ENCODE measurements at regions not wholly inside any gene's neighbourhood (a gene's known extent, or its start where the extent isn't known, plus 50 kb on each side); places are given as distances from the start of the nearest gene placed in this dataset.

- TF ChIP-seq REST (IDR thresholded peaks at IDR 0.05; ENCODE audit: unreplicated experiment), result no peak
Observed at GRCh38 chr2:39875182-39875913, 96.3 kb upstream of the THUMPD2 start (continued).

GRCh38 chr2:39874236-39874635 lies 95.2 kb upstream of the THUMPD2 start:
- TF ChIP-seq EZH2phosphoT487 (IDR thresholded peaks at IDR 0.05; ENCODE audit: unreplicated experiment) (no peak), ZNF462 (CRISPR knock-in tag; IDR thresholded peaks at IDR 0.05) (no peak), JUNB (IDR thresholded peaks at IDR 0.05; ENCODE audit: unreplicated experiment) (no peak), CREB1 (CRISPR knock-in tag; IDR thresholded peaks at IDR 0.05; ENCODE audit: low read depth) (no peak), ZNF114 (CRISPR knock-in tag; IDR thresholded peaks at IDR 0.05) (no peak), POLR2AphosphoS5 (IDR thresholded peaks at IDR 0.05; ENCODE audit: low read depth) (no peak), CTCF (conservative IDR thresholded peaks at IDR 0.05; ENCODE audit: low read depth in 2 of 2) (no peak)
- Mint-ChIP-seq H3K9me3 (peaks cover 5% of the 10 kb centered on the region; the same call in 2 of the 3 replicates), H3K36me3 (ENCODE audit: low read depth) (no peaks in the 10 kb centered on the region), H3K4me3 (no peak overlapping the region), H3K27me3 (ENCODE audit: insufficient read depth, low read depth, poor library complexity) (peaks cover 2% of the 10 kb centered on the region), H3K4me1 (no peaks in the 10 kb centered on the region; the same call in 2 of the 3 replicates), H3K27ac (no peak overlapping the region)
- Histone ChIP-seq H3K36me3 (ENCODE audit: insufficient read depth) (no peaks in the 10 kb centered on the region), H4K20me1 (replicated peaks; ENCODE audit: insufficient read depth) (no peaks in the 10 kb centered on the region), H3K4me2 (no peak overlapping the region), H2AFZ (no peak overlapping the region), H3K9me2 (ENCODE audit: insufficient read depth) (no peaks in the 10 kb centered on the region), H3K79me2 (replicated peaks; ENCODE audit: insufficient read depth) (no peaks in the 10 kb centered on the region), H3K27ac (ENCODE audit: low read depth) (no peak overlapping the region), H3K4me1 (ENCODE audit: insufficient read depth) (no peaks in the 10 kb centered on the region), H3F3A (replicated peaks; ENCODE audit: low read depth) (no peaks in the 10 kb centered on the region), H3K27me3 (ENCODE audit: insufficient read depth) (no peaks in the 10 kb centered on the region), H3K4me3 (no peak overlapping the region)
- ATAC-seq, result no peak
- DNase-seq (ENCODE audit: low spot score), result no peak

Measured in GM23338 (cell line).